OCI-LY7 (cell line): ENCODE measurements at regions not wholly inside any gene's neighbourhood (a gene's known extent, or its start where the extent isn't known, plus 50 kb on each side); places are given as distances from the start of the nearest gene placed in this dataset.

Experiments used
- CTCF ChIP-seq: fragments of 200-600 bp; sonication (generic); conservative IDR thresholded peaks from 2 replicates; pipeline ENCODE4 v1.5.1; 2014; ENCODE audit warnings: mild to moderate bottlenecking, antibody characterized with exemption, low read length, moderate library complexity, mixed read lengths
- EZH2phosphoT487 ChIP-seq: fragments of 200-600 bp; sonication (generic); IDR thresholded peaks from 2 replicates; pipeline ENCODE4 v1.6.1; 2018; ENCODE audit warnings: low read depth, borderline replicate concordance, mild to moderate bottlenecking, mixed run types, antibody characterized with exemption, low read length, moderate library complexity, mixed read lengths

- TF ChIP-seq CTCF (no peak), EZH2phosphoT487 (no peak)
Measured at GRCh38 chr4:167383291-167383690, 149.0 kb upstream of the SPOCK3 start.
